ENCODE measurements at regions not wholly inside any gene's neighbourhood (a gene's known extent, or its start where the extent isn't known, plus 50 kb on each side); places are given as distances from the start of the nearest gene placed in this dataset.
"Not testable (repeated sequence)": the region's sequence is repeated elsewhere in the genome, so short reads cannot be mapped to it uniquely, and the experiment has no call there.

DNA sequence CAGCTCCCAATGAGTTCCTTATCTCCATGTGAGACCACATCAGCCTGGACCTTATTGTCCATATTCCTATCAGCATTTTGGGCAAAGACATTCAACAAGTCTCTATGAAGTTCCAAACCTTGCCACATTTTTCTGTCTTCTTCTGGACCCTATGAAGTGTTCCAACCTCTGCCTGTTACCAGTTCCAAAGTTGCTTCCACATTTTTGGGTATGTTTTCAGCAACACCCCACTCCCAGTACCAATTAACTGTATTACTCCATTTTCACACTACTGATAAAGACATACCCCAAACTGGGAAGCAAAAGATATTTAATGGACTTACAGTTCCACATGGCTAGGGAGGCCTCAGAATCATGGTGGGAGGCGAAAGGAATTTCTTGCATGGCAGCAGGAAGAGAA, 548.5 kb downstream of the CHSY3 start:
- no peak for DNase-seq

DNA sequence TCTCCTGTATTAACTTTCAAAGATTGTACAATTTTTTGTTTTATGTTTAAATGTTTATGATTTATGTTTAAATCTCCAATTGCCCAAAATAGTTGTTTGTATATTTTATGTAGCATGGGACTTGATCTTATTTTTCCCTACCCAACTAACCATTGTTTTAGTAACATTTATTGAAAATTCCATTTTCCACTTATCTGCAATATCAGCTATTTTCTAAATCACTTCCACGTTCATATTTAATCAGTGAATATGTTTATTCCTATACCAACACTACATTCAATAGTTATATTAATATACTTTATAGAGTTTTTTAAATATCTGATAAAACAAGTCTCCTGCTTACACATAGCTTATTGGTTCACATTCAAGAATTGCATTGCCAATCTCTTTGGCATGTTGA, 532.2 kb downstream of the CHSY3 start:
- no peak for DNase-seq

DNA sequence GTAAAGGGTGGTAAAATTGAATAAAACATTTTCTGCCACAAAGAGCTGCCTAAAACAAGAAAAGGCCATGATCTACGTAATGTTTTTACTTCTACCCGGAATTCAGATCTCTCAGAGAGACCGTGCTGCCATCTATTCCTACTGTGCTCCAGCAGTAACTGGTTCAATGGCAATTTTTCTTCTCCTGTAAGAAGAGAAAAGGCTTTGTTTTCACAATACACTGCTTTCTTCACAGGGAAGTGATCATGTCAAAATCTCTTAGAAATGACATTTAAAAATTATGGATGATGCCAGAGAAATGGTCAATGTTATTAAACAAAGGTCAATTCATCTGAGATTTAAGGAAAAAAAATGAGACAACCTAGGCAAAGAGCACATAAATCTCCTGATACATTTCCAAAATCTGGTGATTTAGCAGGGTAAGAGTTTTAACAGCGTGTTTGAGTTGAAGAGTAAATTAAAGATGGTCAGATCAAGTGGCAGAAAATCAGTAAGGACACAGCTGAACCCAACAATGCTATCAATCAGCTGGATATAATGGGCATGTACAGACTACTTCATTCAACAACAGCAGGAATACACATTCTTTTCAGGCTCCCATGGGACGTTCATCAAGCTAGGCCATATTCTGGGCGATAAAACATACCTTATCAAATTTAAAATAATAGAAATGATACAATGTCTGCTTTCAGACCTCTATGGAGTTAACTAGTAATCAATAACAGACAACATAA, 523.1 kb downstream of the CHSY3 start:
- DNase-seq = no peak

DNA sequence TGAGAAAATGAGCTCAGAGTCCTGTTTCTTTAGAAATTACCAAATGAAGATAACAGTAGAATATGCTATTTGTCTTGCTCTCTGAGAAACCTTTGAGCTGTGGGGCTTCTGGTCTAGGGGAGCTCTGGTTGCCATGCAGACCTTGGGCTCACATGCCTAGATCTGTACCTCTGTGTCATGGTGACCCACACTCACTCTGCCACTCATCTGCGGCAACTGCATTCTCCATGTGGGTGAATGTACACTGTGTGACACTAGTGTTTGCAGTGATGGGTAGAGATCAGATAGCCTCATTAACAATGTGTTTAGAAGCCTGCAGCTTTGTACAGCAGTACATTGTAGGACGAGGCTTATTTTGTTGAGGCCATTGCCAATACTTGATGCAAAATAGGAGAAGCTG, 521.2 kb downstream of the CHSY3 start:
- DNase-seq = no peak

DNA sequence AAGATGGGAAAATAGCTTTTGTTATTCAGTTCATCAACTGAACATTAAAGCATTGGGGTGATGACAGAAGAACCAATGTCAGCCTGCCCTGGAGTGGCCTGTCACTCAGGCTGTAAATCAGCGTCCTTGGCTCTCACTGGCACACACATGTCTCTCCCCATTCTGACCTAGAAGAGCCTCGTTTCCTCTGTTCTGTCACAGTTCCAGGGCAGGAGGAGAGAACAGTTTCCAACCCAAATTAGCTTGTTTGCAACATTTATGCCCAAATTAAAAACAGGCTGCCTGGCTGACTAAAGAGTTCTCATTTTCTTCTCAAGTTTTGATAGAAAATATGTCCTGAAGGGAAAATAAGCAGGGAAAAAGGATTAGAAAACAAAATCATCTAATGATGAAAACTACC, 520.1 kb downstream of the CHSY3 start:
- DNase-seq = no peak

DNA sequence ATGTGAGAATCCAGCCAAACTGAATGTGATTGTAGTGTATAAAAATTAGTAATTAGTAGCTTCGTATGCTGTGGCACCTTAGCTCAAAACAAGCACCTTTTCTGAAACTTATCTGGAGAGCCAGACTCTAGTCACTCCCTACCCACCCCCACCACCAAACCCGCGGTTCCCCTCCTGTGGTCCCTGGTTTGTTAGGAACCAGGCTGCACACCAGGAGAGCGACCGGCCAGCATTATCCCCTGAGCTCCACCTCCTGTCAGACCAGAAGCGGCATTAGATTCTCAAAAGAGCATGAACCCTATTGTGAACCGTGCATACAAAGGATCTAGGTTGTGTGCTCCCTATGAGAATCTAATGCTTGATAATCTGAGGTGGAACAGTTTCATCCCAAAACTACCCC, 498.6 kb downstream of the CHSY3 start:
- no peak for DNase-seq

DNA sequence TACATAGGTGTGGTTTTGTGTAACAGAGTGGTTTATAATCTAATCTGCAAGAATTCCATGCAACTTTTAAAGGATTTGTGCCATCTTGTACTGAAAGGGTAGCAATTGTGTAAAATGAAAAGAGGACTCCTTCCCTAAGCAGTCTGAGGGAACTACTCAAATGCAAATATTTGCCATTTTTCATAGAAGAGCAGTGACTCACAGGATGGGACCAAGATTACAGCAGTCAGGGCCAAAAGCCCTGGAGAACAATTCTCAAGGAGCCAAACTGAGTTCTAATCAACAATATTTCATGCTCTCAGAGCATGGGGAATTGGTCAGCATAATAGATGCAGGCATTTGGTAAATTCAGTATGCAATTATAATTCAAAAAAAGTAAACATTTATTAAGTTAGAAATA, 495.8 kb downstream of the CHSY3 start:
- DNase-seq = no peak

DNA sequence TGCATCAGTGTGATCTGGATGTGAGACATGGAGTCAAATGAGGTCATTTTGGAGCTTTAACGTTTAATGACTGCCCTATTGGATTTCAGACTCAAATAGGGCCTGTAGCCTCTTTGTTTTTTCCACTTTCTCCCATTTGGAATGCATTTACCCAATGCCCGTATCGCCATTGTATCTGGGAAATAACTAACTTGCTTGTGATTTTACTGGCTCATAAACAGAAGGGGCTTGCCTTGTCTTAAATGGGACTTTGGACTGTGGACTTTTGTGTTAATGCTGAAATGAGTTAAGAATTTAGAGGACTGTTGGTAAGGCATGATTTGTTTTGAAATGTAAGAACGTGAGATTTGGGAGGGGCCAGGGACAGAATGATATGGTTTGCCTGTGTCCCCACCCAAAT, 494.6 kb downstream of the CHSY3 start:
- DNase-seq = no peak

DNA sequence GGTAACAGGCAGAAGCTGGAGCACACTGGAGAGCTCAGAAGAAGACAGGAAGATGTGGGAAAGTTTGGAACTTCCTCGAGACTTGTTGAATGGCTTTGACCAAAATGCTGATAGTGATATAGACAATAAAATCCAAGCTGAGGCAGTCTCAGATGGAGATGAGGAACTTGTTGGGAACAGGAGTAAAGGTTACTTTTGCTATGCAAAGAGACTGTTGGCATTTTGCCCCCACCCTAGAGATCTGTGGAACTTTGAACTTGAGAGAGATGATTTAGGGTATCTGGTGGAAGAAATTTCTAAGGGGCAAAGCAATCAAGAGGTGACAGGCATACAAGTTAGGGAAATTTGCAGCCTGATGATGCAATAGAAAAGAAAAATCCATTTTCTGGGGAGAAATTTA, 493.5 kb downstream of the CHSY3 start:
- not testable (repeated sequence) for DNase-seq

DNA sequence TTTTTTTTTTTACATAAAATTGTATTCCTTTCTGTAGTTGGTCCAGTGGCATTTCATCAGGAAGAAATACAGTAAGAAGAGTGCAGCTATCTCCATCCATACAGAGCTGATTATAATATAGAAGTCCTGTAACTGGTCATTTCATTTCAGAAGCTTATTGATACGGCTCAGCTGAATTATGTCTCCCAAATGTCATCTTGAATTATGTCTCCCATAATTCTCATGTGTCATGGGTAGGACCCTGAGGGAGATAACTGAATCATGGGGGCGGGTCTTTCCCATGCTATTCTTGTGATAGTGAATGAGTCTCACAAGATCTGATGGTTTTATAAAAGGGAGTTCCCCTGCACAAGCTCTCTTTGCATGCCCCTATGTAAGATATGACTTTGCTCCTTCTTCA, 492.9 kb downstream of the CHSY3 start:
- no peak for DNase-seq

DNA sequence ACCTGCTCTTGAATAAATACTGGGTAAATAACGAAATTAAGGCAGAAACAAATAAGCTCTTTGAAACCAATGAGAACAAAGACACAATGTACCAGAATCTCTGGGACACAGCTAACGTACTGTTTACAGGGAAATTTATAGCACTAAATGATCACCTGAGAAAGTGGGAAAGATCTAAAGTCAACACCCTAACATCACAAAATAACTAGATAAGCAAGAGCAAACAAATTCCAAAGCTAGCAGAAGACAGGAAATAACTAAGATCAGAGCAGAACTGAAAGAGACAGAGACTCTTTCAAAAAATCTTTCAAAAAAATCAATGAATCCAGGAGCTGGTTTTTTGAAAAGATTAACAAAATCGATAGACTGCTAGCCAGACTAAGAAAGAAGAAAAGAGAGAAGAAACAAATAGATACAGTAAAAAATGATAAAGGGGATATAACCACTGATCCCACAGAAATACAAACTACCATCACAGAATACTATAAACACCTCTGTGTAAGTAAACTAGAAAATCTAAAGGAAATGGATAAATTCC, 487.5 kb downstream of the CHSY3 start:
- not testable (repeated sequence) for DNase-seq

DNA sequence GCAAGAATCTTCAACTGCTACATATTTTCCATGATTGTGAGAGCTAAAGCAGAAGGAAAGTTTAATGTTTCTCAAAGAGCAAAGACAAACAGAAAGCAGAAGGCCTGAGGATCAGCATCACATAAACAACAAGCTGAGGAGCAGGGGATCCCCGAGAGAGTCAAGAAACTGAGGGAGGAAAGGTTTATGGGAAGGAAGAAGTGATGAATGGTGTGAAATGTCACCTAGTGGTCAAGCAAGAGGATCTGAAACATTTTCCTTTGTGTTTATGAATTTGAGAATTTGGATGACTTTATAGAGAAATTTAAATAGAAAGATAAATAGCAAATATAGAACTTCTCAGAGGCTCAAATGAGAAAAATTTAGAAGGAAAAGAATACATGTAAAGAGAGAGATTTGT, 481.9 kb downstream of the CHSY3 start:
- no peak for DNase-seq

DNA sequence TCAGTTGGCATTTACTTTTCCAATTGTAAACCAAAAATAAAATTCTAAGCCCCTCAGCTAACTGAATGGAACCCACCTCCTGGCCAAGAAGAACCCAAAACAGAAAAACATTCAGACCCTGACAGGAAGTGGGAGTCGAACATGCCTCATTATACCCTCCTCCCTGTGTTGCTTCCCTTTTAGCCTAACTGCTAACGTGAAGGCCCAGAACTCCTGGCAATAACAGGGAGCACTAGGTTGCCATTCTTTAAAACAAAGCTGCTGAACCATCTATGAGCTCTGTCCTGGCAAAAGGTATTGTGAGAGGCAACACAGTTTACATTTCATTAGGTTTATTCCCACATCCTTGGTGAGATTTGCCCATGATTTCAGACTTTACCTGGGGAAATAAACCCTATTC, 481.4 kb downstream of the CHSY3 start:
- DNase-seq = no peak

DNA sequence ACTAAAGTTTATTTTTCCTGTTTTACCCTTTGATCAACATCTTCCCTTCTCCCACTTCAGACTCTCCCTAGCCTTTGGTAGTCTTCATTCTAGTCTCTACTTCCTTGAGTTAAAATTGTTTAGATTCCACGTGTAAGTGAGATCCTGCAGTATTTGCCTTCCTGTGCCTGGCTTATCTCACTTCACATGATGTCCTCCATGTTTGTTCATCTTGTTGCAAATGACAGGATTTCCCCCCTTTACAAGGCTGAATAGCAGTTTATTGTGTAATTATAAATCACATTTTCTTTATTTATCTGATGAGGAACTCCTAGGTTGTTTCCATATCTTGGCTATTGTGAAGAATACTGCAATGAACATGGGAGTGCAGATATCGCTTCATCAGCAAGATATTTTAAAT, 461.7 kb downstream of the CHSY3 start:
- no peak for DNase-seq

DNA sequence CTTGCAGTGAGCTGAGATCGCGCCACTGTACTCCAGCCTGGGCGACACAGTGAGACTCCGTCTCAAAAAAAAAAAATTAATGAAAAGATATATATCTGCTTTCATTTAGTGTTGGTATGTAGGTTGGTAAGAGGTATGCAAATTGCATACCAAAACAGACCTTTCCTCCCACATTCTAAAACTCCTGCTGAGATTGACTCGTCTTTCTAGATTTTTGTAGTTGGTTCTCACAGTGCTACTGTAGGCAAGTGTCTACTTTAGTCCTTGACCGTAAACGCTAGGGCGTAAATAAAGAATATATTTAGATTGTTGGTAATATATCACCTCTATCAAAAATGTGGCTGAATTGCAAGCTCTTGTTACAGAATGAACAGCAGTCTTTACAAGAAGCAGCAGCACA, 445.9 kb downstream of the CHSY3 start:
- DNase-seq = no peak

DNA sequence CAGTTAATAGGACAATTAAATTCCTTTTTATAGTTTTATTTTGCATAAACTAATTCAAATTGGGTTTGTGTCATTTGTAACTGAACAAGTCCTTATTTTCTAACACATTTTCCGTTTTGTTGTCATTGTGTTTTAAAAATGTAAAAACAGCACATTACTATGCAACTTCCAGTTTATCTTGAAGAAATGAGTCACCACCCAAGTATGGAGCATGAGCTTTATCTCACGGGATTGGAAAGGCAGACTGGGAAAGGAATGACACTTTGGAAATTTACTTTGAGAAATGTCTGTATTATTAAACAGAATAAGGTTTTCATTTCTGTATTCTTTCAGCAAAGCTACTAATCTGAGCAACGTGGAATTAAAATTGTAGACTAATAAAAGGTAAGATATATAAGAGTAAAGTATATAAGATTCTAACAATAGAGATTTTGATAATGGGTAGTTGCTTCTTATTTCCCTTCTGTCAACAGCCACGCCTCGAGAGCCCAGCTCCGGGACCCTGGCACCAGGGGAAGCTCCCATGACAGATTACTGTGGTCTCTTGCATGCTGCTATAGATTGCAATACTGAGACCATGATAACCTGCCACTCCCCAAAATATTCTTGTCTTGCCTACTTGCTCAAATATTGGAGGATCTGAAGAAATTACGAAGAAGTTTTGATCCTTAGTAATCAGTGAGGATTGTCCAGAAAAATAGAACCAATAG, 433.1 kb downstream of the CHSY3 start:
- no peak for DNase-seq

DNA sequence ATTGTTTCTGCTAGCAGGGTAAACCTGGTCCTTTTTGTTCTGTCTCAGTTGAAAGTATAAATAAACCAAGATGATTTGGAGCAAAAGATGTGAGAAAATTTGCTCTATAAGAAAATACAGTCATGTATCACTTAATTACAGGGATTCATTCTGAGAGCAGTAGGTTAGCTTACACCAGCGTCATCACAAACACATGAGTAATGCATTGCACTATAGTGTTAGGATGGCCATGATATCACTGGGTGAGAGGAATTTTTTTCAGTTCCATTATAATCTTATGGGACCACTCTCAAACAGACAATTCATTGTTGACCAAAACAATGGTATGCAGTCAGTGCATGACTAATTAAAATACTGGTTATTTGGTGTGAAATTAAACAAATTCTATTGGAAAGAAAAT, 430.9 kb downstream of the CHSY3 start:
- no peak for DNase-seq

DNA sequence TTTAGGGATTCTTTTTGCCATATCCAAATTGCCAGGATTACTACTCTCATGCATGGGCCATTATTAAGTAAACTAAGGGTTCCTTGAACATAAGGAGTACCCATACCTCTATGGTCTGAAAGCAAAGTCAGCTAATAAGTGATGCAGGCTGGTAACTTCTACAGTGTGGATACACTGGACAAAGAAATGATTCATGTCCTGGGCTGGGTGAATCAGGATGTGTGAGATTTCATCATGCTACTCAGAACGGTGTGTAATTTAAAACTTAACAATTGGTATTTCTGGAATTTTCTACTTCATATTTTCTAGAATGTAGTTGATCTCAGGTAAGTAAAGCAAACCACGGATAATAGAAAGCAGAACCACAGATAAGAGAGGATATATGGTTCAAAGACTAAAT, 428.8 kb downstream of the CHSY3 start:
- DNase-seq = no peak

DNA sequence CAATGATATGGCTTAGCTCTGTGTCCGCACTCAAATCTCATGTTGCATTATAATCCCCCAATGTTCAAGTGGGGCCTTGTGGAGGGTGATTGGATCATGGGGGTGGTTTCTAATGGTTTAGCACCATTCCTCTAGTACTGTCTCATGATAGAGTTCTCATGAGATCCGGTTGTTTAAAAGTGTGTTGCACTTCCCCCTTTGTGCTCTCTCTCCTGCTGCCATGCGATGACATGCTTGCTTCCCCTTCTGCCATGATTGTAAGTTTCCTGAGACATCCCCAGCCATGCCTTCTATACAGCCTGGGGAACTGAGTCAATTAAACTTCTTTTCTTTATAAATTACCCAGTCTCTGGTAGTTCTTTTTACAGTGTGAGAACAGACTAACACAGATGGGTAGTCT, 427.1 kb downstream of the CHSY3 start:
- DNase-seq = no peak

DNA sequence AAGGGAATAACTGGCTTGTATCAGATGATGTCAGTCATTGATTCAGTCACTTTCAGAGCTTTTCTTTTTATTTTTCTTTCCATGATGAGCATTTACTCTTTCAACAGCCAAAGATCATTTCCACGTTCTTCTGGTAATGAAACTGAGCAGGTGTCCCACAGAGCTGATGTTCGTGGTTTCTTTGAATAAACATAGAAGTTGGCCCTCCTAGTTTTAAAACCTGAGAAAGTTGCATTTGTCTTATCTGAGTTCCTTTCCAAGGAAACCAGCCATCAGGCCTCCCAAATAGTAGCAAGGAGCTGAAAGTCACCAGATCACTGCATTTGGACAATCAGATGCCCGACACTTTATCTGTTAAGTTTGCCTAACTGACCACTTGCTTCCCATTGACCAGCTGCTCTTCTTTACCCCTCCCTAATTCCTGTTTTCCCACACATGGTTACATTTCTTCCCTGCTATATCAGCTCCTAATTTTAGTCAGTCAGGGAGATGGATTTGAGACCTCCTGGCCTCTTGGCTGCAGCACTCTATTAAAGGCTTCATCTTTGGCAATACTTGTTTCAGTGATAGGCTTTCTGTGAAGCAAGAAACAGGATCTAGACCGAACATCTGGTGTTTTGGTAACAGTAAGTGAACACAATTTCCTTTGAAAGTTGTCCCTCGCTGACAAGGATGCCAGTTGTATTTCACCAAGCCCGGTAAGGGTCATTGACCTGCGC, 420.8 kb downstream of the CHSY3 start:
- no peak for DNase-seq

DNA sequence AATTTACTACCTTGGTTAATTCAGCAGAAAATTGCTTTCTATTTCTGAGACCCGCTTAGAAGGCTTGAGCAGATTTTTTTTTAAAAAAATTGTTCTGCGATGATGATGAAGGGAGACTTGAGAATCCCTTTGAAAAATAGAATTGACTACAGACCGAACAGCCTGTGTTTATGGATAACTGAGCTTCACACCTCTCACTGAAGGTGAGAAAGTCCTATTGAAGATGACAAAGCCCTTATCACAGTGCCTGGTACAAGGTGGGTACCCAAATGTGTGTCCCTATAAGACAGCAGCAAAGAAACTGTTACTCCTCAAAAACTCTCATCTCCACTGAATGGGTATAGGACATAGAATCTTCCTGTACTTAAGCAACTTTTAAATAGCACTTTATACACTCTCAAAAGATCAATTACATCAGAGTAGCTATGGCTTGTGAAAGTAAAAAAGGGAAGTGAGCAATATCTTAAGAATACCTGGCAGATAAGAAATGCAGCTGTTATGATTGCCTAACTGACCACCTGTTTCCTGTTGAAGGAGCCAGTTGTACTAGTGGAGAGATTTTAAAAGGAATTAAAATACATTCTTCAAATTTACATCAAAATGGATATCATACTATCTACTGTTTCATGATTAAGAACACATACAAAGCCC, 419.7 kb downstream of the CHSY3 start:
- no peak for DNase-seq

DNA sequence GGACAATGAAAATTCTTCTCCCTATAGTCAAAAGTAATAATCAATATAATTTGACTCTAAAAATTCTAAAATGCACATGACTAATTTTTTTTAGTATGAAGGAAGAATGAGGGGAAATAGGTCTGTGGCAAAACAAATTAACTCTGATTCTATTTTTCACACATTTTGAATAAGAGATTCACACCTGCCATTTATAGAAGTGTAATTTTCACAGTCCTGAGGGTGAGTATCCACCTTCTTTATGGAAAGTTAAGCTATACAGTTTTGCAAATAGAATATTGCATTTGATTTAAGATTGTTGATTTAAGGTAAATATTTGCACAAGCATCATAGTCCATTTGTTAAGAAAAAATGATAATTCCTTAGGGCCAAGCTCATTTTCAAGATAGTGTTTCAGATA, 417.7 kb downstream of the CHSY3 start:
- no peak for DNase-seq

DNA sequence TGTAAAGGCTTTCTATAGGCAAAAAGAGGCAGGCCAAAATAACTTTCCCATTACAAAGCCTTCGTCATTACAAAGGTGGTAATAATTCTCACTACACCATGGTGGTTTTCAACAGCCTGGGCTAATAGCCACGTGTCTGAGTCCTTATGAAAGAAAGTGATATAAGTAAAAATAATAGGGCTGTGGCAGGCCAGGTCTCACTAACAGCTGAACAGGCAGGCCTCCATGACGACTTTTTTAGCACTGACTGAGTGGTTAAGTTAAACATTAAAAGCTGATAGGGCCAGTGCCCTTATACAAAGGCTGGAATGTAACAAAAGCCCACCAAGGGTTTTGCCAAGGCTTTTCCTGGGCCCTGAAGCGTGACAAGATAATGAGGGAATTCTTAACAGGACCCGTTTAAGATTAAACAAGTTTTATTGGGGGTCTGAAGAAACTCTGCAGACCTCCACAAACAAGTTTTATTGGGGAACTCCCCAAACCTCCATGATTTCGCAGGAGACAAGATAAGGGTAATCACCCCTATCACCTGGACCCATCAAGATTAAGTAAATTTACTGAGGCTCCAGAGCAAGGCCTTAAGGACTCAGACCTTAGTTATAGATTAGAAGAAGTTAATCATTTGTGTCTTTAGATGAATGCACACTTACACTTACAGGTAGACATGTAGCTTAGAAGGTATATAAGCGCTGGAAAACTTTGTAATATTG, 412.9 kb downstream of the CHSY3 start:
- no peak for DNase-seq

All from stimulated activated CD4-positive, alpha-beta T cell treated with anti-CD3 and anti-CD28 coated beads, Interleukin-4, amount 100 ng/mL, for 4 hours (primary cell).